H1 (cell line): ENCODE measurements at regions not wholly inside any gene's neighbourhood (a gene's known extent, or its start where the extent isn't known, plus 50 kb on each side); places are given as distances from the start of the nearest gene placed in this dataset. TPM values are rescaled to one million over a fixed set of nuclear protein-coding genes. Genes with fewer than 3 reads are reported as not detected.

Experiments
- RXRA ChIP-seq: IDR thresholded peaks from 2 replicates; pipeline ENCODE4 v1.6.1; 2011; ENCODE audit warnings: low read depth, mild to moderate bottlenecking, low read length, moderate library complexity; ENCODE audit not compliant: insufficient read depth
- small RNA-seq: library from polyadenylated mRNA; stranded (forward); fragments of <200 nt; extraction: miRNeasy Mini kit (QIAGEN cat#:217004); gene quantifications from one replicate; pipeline ENCODE3, GENCODE V24; 2013; ENCODE audit not compliant: insufficient read depth

- TF ChIP-seq RXRA: no peak
These were observed 52.4 kb upstream of the PTMA start (continued) for GRCh38 chr2:231655894-231656293.

Small RNAs in the stretch of these regions (small RNA-seq; reads per million reads assigned to genes)
- gene RN7SL499P: not detected
